Kidney epithelial cell (primary cell): ENCODE measurements at regions not wholly inside any gene's neighbourhood (a gene's known extent, or its start where the extent isn't known, plus 50 kb on each side); places are given as distances from the start of the nearest gene placed in this dataset.

ENCODE experiments used
- DNase-seq: peaks from one replicate; pipeline ENCODE4 v3.0.0-alpha.2; 2010; ENCODE audit warnings: low read depth
- H3K27me3 ChIP-seq: 2 replicates; pipeline ENCODE4 v1.6.0; 2011; ENCODE audit warnings: low read length; ENCODE audit not compliant: control insufficient read depth, insufficient read depth
- H3K36me3 ChIP-seq: 2 replicates; pipeline ENCODE4 v1.5.1; 2011; ENCODE audit warnings: low read length; ENCODE audit not compliant: control insufficient read depth, insufficient read depth
- H3K4me3 ChIP-seq: 2 replicates; pipeline ENCODE4 v1.5.1; 2011; ENCODE audit warnings: low read depth, mild to moderate bottlenecking, control low read depth, low read length
- CTCF ChIP-seq: IDR thresholded peaks from 2 replicates; pipeline ENCODE4 v1.5.1; 2011; ENCODE audit warnings: mild to moderate bottlenecking, moderate library complexity, low read length, control low read depth, inconsistent platforms; ENCODE audit not compliant: insufficient read depth, poor library complexity, severe bottlenecking

GRCh38 chrX:98357146-98357545, 1473.4 kb downstream of the RPA4 start:
- no peak for TF ChIP-seq CTCF
- DNase-seq: no peak
- Histone ChIP-seq H3K36me3 (no peaks in the 10 kb centered on the region), H3K4me3 (no peak overlapping the region), H3K27me3 (no peaks in the 10 kb centered on the region)

DNA sequence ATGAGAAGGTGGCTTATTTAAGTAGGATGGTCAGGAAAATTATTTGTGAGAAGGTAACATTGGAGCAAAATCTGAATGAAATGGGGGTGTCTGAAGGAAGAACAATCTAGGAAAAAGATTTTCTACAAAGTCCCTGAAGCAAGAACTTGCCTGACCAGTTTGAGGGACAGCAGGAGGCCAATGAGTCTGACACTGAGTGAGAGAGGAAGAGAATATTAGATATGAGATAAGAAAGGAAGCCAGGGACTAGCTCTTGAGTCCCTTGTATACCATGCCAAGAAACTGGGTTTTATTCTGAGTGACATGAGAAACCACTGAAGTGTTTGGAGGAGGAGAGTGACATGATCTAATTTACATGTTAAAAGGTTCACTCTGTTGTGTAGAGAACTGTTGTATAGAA, 1478.9 kb downstream of the RPA4 start:
- Histone ChIP-seq H3K27me3 (no peaks in the 10 kb centered on the region), H3K4me3 (no peak overlapping the region), H3K36me3 (no peaks in the 10 kb centered on the region)
- no peak for DNase-seq
- no peak for TF ChIP-seq CTCF

GRCh38 chrX:98371994-98372393, 1488.3 kb downstream of the RPA4 start:
- H3K4me3 ChIP-seq: no peak overlapping the region
- TF ChIP-seq CTCF: no peak
- DNase-seq: no peak
- no peaks in the 10 kb centered on the region for H3K36me3 ChIP-seq
- H3K27me3 ChIP-seq: no peaks in the 10 kb centered on the region

GRCh38 chrX:98379134-98379533, 1495.4 kb downstream of the RPA4 start:
- no peak for DNase-seq
- Histone ChIP-seq H3K36me3 (no peaks in the 10 kb centered on the region), H3K27me3 (no peaks in the 10 kb centered on the region), H3K4me3 (no peak overlapping the region)
- TF ChIP-seq CTCF: no peak

DNA sequence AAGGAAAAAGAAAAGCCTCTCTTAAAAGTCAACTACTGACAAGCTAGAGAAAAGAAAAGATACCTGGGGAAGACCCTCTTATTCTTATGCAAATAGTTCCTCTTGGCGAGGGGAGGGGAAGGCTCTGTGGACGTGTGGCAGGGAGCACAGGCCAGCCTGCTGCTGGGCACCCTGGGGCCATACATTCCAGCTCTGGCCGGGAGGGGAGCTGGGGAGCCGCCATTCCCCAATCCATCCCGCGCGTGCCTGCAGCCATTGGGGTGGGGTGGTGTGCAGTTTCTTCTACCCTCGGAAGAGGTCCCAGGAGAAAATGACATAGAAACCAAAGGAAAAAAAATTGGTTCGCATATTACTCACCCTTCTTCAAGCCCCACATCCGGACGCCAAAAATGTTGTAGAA, 1496.4 kb downstream of the RPA4 start:
- no peak for DNase-seq
- TF ChIP-seq CTCF: no peak
- no peaks in the 10 kb centered on the region for H3K36me3 ChIP-seq
- no peak overlapping the region for H3K4me3 ChIP-seq
- no peaks in the 10 kb centered on the region for H3K27me3 ChIP-seq

- Histone ChIP-seq H3K27me3 (no peaks in the 10 kb centered on the region), H3K36me3 (no peaks in the 10 kb centered on the region), H3K4me3 (no peak overlapping the region)
- no peak for TF ChIP-seq CTCF
- DNase-seq: no peak
Measured at GRCh38 chrX:98380556-98380955, 1496.8 kb downstream of the RPA4 start.
